SK-N-SH (cell line): ENCODE measurements at regions not wholly inside any gene's neighbourhood (a gene's known extent, or its start where the extent isn't known, plus 50 kb on each side); places are given as distances from the start of the nearest gene placed in this dataset.

Experiments
- CTCF ChIA-PET: fragments of 300-600, 350-600 bp; formaldehyde crosslinking; extraction: SDS; loops from one replicate; lab custom pipeline; 2021; lab: Yijun Ruan, JAX
- POLR2A ChIA-PET: fragments of 350-600 bp; sonication (Branson Sonifier 250); formaldehyde crosslinking; extraction: SDS; loops from one replicate; lab custom pipeline; 2020; ENCODE audit warnings: antibody characterized with exemption, inconsistent platforms; lab: Yijun Ruan, JAX
- DNase-seq: peaks from one replicate; pipeline ENCODE4 v3.0.0; 2012
- H2AFZ ChIP-seq: fragments of 200-600 bp; sonication (generic); 2 replicates; pipeline ENCODE4 v1.8.1; 2016; ENCODE audit warnings: antibody characterized with exemption, mild to moderate bottlenecking, low read depth
- H3F3A ChIP-seq: fragments of 200-600 bp; sonication (generic); replicated peaks from 2 replicates; pipeline ENCODE3; 2016; ENCODE audit warnings: antibody characterized with exemption, mild to moderate bottlenecking; ENCODE audit not compliant: insufficient read depth
- H3K27ac ChIP-seq, 2 experiments: fragments of 200-500 bp in 1 of 2; fragments of 200-600 bp in 1 of 2; sonication (Bioruptor generic) in 1 of 2; sonication (generic), shearing (Covaris generic) in 1 of 2; 2 replicates each; pipeline versions ENCODE4 v1.5.1 to v1.6.1; 2014 to 2016; ENCODE audit warnings: low read depth in 2 of 2, inconsistent platforms in 1 of 2, low read length in 1 of 2, mild to moderate bottlenecking in 1 of 2, mixed read lengths in 1 of 2
- H3K27me3 ChIP-seq: fragments of 200-600 bp; sonication (generic), shearing (Covaris generic); 2 replicates; pipeline ENCODE4 v1.6.1; 2016; ENCODE audit warnings: mixed run types; ENCODE audit not compliant: insufficient read depth
- H3K36me3 ChIP-seq, 2 experiments: fragments of 200-500 bp in 1 of 2; fragments of 200-600 bp in 1 of 2; sonication (Bioruptor generic) in 1 of 2; sonication (generic) in 1 of 2; replicated peaks in 1 of 2; 2 replicates each; pipeline versions ENCODE3 to v1.5.1; 2014 to 2016; ENCODE audit warnings: low read length in 1 of 2, mild to moderate bottlenecking in 1 of 2; ENCODE audit not compliant: insufficient read depth in 2 of 2, control insufficient read depth in 1 of 2
- H3K4me1 ChIP-seq, 2 experiments: fragments of 200-500 bp in 1 of 2; fragments of 200-600 bp in 1 of 2; sonication (Bioruptor generic) in 1 of 2; sonication (generic), shearing (Covaris generic) in 1 of 2; 2 replicates each; pipeline versions ENCODE4 v1.5.1 to v1.6.1; 2014 to 2016; ENCODE audit warnings: low read depth in 1 of 2, low read length in 1 of 2, mixed run types in 1 of 2; ENCODE audit not compliant: insufficient read depth in 2 of 2, control insufficient read depth in 1 of 2
- H3K4me2 ChIP-seq: fragments of 200-600 bp; sonication (generic), shearing (Covaris generic); 2 replicates; pipeline ENCODE4 v1.6.1; 2017; ENCODE audit warnings: mixed run types
- H3K4me3 ChIP-seq, 2 experiments: fragments of 200-500 bp in 1 of 2; fragments of 200-600 bp in 1 of 2; sonication (Bioruptor generic) in 1 of 2; sonication (generic), shearing (Covaris generic) in 1 of 2; 2 replicates each; pipeline versions ENCODE4 v1.5.1 to v1.8.1; 2014 to 2016; ENCODE audit warnings: low read depth in 2 of 2, inconsistent platforms in 1 of 2, low read length in 1 of 2, mild to moderate bottlenecking in 1 of 2, mixed read lengths in 1 of 2, moderate library complexity in 1 of 2
- H3K79me2 ChIP-seq: fragments of 200-600 bp; sonication (generic); 2 replicates; pipeline ENCODE4 v1.8.1; 2017; ENCODE audit warnings: mild to moderate bottlenecking; ENCODE audit not compliant: insufficient read depth
- H3K9ac ChIP-seq: fragments of 200-600 bp; sonication (generic); 2 replicates; pipeline ENCODE4 v1.6.1; 2017; ENCODE audit warnings: mixed run types
- H3K9me2 ChIP-seq: fragments of 200-600 bp; sonication (generic); 2 replicates; pipeline ENCODE4 v1.6.1; 2017; ENCODE audit warnings: mixed run types
- H3K9me3 ChIP-seq: fragments of 200-600 bp; sonication (generic); 2 replicates; pipeline ENCODE4 v1.6.1; 2017; ENCODE audit warnings: mixed run types, mild to moderate bottlenecking, moderate library complexity
- H4K20me1 ChIP-seq: fragments of 200-600 bp; sonication (generic); 2 replicates; pipeline ENCODE4 v1.6.1; 2017; ENCODE audit warnings: mild to moderate bottlenecking, mixed run types; ENCODE audit not compliant: insufficient read depth
- CHD2 ChIP-seq: fragments of 150-350 bp; IDR thresholded peaks from 2 replicates; pipeline ENCODE4 v1.6.1; 2018; ENCODE audit warnings: low read length; ENCODE audit not compliant: partially characterized antibody
- ELF1 ChIP-seq: IDR thresholded peaks from 2 replicates; pipeline ENCODE4 v1.4.0; 2012
- FOSL2 ChIP-seq: IDR thresholded peaks from 2 replicates; pipeline ENCODE4 v1.4.0; 2012; ENCODE audit warnings: low read depth, mild to moderate bottlenecking, moderate library complexity, borderline replicate concordance
- GABPA ChIP-seq: IDR thresholded peaks from 2 replicates; pipeline ENCODE4 v1.4.0; 2012; ENCODE audit warnings: low read depth, mild to moderate bottlenecking
- JUND ChIP-seq: IDR thresholded peaks from 2 replicates; pipeline ENCODE4 v1.4.0; 2012
- MEF2A ChIP-seq: IDR thresholded peaks from 2 replicates; pipeline ENCODE4 v1.4.0; 2012; ENCODE audit warnings: low read depth, borderline replicate concordance
- POLR2AphosphoS5 ChIP-seq: IDR thresholded peaks from 2 replicates; pipeline ENCODE4 v1.6.1; 2012; ENCODE audit warnings: low read depth, low read length
- SIN3A ChIP-seq: IDR thresholded peaks from 2 replicates; pipeline ENCODE4 v1.6.1; 2012; ENCODE audit warnings: low read depth, mild to moderate bottlenecking, low read length, moderate library complexity, borderline replicate concordance
- TEAD4 ChIP-seq: IDR thresholded peaks from 2 replicates; pipeline ENCODE4 v1.4.0; 2012; ENCODE audit warnings: mild to moderate bottlenecking, borderline replicate concordance; ENCODE audit not compliant: insufficient read depth
- YY1 ChIP-seq: IDR thresholded peaks from 2 replicates; pipeline ENCODE4 v1.4.0; 2012; ENCODE audit warnings: low read depth, mild to moderate bottlenecking
- WGBS: methylation state at CpG from one replicate; pipeline ENCODE4 v1.1.6; 2017; ENCODE audit warnings: low lambda C conversion rate; 5-methylcytosine and 5-hydroxymethylcytosine counted together
- TF ChIP-seq, protein P1 (sequence below): IDR thresholded peaks from 2 replicates; pipeline ENCODE4 v1.4.0; 2012; ENCODE audit warnings: low read depth, borderline replicate concordance
- TF ChIP-seq, protein P2 (sequence below): IDR thresholded peaks from 2 replicates; pipeline ENCODE4 v1.4.0; 2012; ENCODE audit warnings: low read depth, borderline replicate concordance
- TF ChIP-seq, protein P3 (sequence below): IDR thresholded peaks from 2 replicates; pipeline ENCODE4 v1.6.1; 2012; ENCODE audit warnings: mild to moderate bottlenecking, low read depth, low read length, moderate library complexity
- TF ChIP-seq, protein P4 (sequence below): fragments of 150-350 bp; IDR thresholded peaks from 2 replicates; pipeline ENCODE4 v1.6.1; 2017; ENCODE audit warnings: antibody characterized with exemption, low read length, low read depth, borderline replicate concordance

DNA sequence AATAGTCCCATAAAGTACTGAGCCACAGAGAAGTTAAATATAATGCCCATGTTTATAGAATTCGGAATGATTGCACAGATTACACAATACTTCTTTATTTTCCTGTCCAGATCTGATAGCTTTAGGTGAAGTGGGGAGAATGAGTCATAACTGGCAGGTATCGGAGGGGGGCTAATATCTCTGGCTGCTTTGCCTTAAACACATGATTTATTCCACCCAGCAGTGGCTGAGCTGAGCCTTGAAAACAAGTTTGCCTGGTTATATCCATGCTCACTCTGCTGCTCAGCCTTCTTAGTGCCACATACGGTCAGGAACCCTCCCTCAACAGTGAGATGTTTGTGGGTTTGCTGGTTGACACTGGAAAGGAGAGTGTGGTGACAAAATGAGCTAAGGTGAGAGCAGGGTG is 119.7 kb upstream of the ZNF648 start:
- no peaks in the 10 kb centered on the region for H3K79me2 ChIP-seq
- WGBS: 20% methylated on average over 2 of the region's 3 CpGs
- no peak overlapping the region for H2AFZ ChIP-seq
- no peaks in the 10 kb centered on the region for H4K20me1 ChIP-seq
- DNase-seq: no peak
- H3K9ac ChIP-seq: no peak overlapping the region
- TF ChIP-seq, protein P1, sequence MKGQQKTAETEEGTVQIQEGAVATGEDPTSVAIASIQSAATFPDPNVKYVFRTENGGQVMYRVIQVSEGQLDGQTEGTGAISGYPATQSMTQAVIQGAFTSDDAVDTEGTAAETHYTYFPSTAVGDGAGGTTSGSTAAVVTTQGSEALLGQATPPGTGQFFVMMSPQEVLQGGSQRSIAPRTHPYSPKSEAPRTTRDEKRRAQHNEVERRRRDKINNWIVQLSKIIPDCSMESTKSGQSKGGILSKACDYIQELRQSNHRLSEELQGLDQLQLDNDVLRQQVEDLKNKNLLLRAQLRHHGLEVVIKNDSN: no peak
- TF ChIP-seq POLR2AphosphoS5: no peak
- TF ChIP-seq ELF1: no peak
- TF ChIP-seq MEF2A: no peak
- TF ChIP-seq SIN3A: no peak
- no peak for TF ChIP-seq GABPA
- TF ChIP-seq, protein P2, sequence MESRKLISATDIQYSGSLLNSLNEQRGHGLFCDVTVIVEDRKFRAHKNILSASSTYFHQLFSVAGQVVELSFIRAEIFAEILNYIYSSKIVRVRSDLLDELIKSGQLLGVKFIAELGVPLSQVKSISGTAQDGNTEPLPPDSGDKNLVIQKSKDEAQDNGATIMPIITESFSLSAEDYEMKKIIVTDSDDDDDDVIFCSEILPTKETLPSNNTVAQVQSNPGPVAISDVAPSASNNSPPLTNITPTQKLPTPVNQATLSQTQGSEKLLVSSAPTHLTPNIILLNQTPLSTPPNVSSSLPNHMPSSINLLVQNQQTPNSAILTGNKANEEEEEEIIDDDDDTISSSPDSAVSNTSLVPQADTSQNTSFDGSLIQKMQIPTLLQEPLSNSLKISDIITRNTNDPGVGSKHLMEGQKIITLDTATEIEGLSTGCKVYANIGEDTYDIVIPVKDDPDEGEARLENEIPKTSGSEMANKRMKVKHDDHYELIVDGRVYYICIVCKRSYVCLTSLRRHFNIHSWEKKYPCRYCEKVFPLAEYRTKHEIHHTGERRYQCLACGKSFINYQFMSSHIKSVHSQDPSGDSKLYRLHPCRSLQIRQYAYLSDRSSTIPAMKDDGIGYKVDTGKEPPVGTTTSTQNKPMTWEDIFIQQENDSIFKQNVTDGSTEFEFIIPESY: no peak
- TF ChIP-seq JUND: no peak
- no peak for TF ChIP-seq FOSL2
- TF ChIP-seq, protein P3, sequence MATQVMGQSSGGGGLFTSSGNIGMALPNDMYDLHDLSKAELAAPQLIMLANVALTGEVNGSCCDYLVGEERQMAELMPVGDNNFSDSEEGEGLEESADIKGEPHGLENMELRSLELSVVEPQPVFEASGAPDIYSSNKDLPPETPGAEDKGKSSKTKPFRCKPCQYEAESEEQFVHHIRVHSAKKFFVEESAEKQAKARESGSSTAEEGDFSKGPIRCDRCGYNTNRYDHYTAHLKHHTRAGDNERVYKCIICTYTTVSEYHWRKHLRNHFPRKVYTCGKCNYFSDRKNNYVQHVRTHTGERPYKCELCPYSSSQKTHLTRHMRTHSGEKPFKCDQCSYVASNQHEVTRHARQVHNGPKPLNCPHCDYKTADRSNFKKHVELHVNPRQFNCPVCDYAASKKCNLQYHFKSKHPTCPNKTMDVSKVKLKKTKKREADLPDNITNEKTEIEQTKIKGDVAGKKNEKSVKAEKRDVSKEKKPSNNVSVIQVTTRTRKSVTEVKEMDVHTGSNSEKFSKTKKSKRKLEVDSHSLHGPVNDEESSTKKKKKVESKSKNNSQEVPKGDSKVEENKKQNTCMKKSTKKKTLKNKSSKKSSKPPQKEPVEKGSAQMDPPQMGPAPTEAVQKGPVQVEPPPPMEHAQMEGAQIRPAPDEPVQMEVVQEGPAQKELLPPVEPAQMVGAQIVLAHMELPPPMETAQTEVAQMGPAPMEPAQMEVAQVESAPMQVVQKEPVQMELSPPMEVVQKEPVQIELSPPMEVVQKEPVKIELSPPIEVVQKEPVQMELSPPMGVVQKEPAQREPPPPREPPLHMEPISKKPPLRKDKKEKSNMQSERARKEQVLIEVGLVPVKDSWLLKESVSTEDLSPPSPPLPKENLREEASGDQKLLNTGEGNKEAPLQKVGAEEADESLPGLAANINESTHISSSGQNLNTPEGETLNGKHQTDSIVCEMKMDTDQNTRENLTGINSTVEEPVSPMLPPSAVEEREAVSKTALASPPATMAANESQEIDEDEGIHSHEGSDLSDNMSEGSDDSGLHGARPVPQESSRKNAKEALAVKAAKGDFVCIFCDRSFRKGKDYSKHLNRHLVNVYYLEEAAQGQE: no peak
- TF ChIP-seq CHD2: no peak
- no peak for TF ChIP-seq TEAD4
- TF ChIP-seq, protein P4, sequence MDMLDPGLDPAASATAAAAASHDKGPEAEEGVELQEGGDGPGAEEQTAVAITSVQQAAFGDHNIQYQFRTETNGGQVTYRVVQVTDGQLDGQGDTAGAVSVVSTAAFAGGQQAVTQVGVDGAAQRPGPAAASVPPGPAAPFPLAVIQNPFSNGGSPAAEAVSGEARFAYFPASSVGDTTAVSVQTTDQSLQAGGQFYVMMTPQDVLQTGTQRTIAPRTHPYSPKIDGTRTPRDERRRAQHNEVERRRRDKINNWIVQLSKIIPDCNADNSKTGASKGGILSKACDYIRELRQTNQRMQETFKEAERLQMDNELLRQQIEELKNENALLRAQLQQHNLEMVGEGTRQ: no peak
- no peak for TF ChIP-seq YY1
- no peaks in the 10 kb centered on the region for H3K36me3 ChIP-seq
- H3F3A ChIP-seq: no peaks in the 10 kb centered on the region
- H3K4me1 ChIP-seq: no peaks in the 10 kb centered on the region
- H3K4me3 ChIP-seq: no peak overlapping the region
- H3K4me2 ChIP-seq: no peak overlapping the region
- ChIA-PET CTCF (interaction anchor here (0.9 to 1.4 kb wide), 2 partner anchors 16 to 216 kb away, joined by 3 read pairs; no protein-coding TSS in a partner anchor), POLR2A (no interaction called here)
- no peaks in the 10 kb centered on the region for H3K9me3 ChIP-seq
- H3K9me2 ChIP-seq: no peaks in the 10 kb centered on the region
- H3K27ac ChIP-seq: no peak overlapping the region
- H3K27me3 ChIP-seq: no peaks in the 10 kb centered on the region
